Activated naive CD8-positive, alpha-beta T cell treated with anti-CD3 and anti-CD28 coated beads, Interleukin-2, amount 10 ng/mL, durations not matched to agents 7 days and 5 days (primary cell): ENCODE measurements at regions not wholly inside any gene's neighbourhood (a gene's known extent, or its start where the extent isn't known, plus 50 kb on each side); places are given as distances from the start of the nearest gene placed in this dataset.

Source experiments
- ATAC-seq: fragments of 150-1000 bp; cut with Tn5 transposase; one replicate; pipeline ENCODE4 v1.10.0; 2021; ENCODE audit warnings: low read depth, moderate library complexity
- POLR2A ChIA-PET: fragments of 350-600 bp; sonication (Branson Sonifier 250); formaldehyde crosslinking; loops from one replicate; lab custom pipeline; 2021; ENCODE audit warnings: antibody characterized with exemption; lab: Charles Lee
- DNase-seq: peaks from one replicate; pipeline ENCODE4 v3.0.0; 2021
- H3K27ac Mint-ChIP-seq: one replicate; pipeline ENCODE4 v1.8.0; 2022; ENCODE audit warnings: mild to moderate bottlenecking, mixed read lengths
- H3K27me3 Mint-ChIP-seq: one replicate; pipeline ENCODE4 v1.8.0; 2022; ENCODE audit warnings: mild to moderate bottlenecking, moderate library complexity, mixed read lengths
- H3K36me3 Mint-ChIP-seq: one replicate; pipeline ENCODE4 v1.8.0; 2021; ENCODE audit warnings: mild to moderate bottlenecking, mixed read lengths
- H3K4me1 Mint-ChIP-seq: one replicate; pipeline ENCODE4 v1.8.0; 2021; ENCODE audit warnings: mixed read lengths
- H3K4me3 Mint-ChIP-seq: one replicate; pipeline ENCODE4 v1.8.0; 2022; ENCODE audit warnings: mild to moderate bottlenecking, moderate library complexity, mixed read lengths
- H3K9me3 Mint-ChIP-seq: one replicate; pipeline ENCODE4 v1.8.0; 2021; ENCODE audit warnings: mixed read lengths

DNA sequence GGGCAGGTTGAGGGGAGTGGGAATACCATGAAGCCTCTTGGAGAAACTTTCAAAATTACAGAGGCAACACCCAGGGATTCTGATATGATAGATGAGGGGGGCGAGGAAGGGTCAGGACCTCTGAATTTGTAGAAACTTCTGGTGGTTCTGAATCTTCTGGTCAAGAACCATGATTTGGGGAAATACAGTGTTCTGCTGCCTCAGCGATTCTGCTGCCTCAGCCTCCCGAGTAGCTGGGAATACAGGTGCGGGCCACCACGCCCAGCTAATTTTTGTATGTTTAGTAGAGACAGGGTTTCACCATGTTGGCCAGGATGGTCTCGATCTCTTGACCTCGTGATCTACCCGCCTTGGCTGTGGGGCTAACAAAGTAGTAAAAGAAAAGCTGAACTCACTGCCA lies 70.4 kb downstream of the MAGEF1 start:
- ATAC-seq (no peak), DNase-seq (no peak)
- H3K36me3 Mint-ChIP-seq = no peaks in the 10 kb centered on the region
- H3K27ac Mint-ChIP-seq = no peak overlapping the region
- no peaks in the 10 kb centered on the region for H3K27me3 Mint-ChIP-seq
- no peak overlapping the region for H3K4me3 Mint-ChIP-seq
- no peaks in the 10 kb centered on the region for H3K9me3 Mint-ChIP-seq
- POLR2A ChIA-PET = no interaction called here
- peaks cover 1% of the 10 kb centered on the region for H3K4me1 Mint-ChIP-seq

DNA sequence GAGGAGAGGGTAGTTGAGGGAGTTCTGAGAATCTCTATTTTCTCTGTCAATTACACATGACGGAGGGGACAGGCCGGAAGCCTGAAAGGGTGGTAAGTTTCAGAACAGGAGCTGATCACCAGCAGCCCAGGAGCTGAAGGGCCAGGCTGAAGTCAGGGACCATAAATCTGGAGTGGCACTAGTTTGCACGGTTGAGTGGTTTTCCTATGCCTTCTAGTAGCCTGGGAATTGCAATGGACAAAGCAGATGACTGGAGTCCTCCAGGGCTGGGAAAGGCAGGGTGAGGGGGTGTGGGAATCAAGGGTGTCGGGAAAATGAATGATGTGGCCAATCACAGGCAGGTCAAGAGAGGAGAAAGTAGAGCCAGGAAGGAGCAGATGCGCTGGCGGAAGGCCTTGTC lies 72.5 kb downstream of the MAGEF1 start:
- H3K27ac Mint-ChIP-seq = no peak overlapping the region
- no peaks in the 10 kb centered on the region for H3K9me3 Mint-ChIP-seq
- H3K36me3 Mint-ChIP-seq = no peaks in the 10 kb centered on the region
- H3K27me3 Mint-ChIP-seq = no peaks in the 10 kb centered on the region
- peaks cover 1% of the 10 kb centered on the region for H3K4me1 Mint-ChIP-seq
- H3K4me3 Mint-ChIP-seq = no peak overlapping the region
- POLR2A ChIA-PET = no interaction called here
- ATAC-seq (peak; percentile 34), DNase-seq (no peak)

DNA sequence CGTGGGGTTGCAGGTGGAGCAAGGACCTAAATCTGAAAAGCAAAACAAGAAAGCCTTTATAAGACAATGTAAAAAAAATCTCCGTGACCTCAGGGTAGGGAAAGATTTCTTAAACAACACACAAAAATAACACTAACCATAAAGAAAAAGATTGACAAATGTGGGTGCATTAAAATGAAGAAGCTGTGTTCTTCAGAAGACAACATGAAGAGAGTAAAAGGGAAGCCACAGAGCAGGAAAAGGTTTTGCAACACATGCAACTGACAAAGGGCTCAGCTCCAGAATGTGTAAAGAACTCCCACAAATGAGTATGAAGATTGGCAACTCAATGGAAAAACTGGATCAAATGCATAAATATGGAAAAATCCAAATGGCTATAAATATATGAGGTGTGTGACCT lies 74.2 kb downstream of the MAGEF1 start:
- Mint-ChIP-seq H3K4me3 (no peak overlapping the region), H3K36me3 (no peaks in the 10 kb centered on the region), H3K27me3 (no peaks in the 10 kb centered on the region), H3K27ac (no peak overlapping the region), H3K4me1 (peaks cover 1% of the 10 kb centered on the region), H3K9me3 (no peaks in the 10 kb centered on the region)
- POLR2A ChIA-PET = no interaction called here
- DNase-seq = no peak
- ATAC-seq = peak; percentile 27

DNA sequence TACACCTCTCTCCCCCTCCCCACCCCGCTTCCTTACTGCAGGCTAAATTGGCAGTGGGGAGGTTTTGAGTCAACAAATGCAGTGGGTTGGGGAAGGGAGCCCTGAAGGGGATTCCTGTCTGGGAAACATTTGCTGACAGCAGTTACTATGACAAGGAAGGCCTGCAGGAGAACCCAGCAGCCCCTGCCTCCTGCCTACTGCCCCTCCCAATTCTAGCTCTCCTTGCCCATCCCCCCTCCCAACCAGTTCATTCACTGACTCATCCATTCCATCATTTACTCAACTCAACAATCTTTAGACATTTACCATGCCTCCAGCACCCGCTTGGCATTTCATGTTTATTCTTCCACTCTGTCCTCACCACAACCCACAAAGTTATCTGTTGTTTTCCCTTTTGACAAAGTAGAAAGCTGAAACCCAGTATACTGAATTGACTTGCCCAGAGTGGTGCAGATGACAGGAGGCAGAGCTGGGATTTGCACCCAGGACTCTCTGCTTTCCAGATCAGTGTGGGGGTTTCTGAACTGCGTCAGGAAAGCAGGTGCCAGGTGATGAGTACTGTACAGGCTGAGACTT lies 75.0 kb downstream of the MAGEF1 start:
- H3K4me1 Mint-ChIP-seq = peaks cover 1% of the 10 kb centered on the region
- no peaks in the 10 kb centered on the region for H3K9me3 Mint-ChIP-seq
- no peaks in the 10 kb centered on the region for H3K27me3 Mint-ChIP-seq
- POLR2A ChIA-PET = no interaction called here
- peak overlapping the region; percentile 51 for H3K27ac Mint-ChIP-seq
- peak; percentile 48 for ATAC-seq
- no peaks in the 10 kb centered on the region for H3K36me3 Mint-ChIP-seq
- no peak overlapping the region for H3K4me3 Mint-ChIP-seq
- no peak for DNase-seq

DNA sequence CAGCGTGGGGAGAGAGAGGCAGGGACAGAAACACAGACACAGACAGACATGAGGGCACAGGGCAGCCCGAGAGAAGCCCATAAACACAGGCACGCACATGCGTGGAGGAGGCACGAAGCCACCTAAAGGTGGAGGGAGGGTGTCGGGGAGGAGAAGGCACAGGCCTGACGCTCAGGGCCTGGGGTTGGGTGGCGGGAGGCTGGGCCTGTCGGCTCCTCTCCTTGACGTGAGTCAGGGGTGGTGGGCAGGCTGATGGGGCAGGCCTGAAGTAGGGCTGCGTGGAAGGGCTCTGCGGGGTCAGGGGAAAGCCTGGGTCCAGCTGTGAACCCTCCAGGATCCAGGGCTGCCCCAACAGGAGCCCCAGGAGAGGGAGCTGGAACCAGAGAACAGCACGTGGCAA lies 74.2 kb downstream of the EPHB3 start:
- POLR2A ChIA-PET = no interaction called here
- no peaks in the 10 kb centered on the region for H3K36me3 Mint-ChIP-seq
- no peak overlapping the region for H3K4me3 Mint-ChIP-seq
- DNase-seq = no peak
- peak overlapping the region; percentile 8 for H3K27ac Mint-ChIP-seq
- ATAC-seq = no peak
- no peaks in the 10 kb centered on the region for H3K4me1 Mint-ChIP-seq
- H3K9me3 Mint-ChIP-seq = no peaks in the 10 kb centered on the region
- H3K27me3 Mint-ChIP-seq = no peaks in the 10 kb centered on the region

DNA sequence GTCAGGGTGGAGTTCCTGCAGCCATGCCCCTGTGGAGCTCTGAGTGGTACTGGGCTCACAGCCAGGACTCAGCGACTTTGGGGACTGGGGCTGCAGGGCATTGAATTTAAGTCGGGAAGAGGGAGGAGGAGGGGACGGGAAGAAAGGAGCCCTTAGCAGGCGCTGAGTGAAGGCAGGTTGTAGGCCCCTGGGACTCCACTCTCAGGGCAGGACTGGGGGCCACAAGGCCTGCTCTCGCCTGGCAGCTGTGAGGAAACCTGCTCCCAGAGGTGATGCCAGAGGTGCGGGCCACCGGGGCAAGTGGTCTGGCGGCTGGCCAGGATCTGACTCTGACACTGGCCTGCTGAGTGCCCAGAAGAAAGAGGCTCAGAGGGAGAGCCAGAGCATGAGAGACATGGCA lies 73.5 kb downstream of the EPHB3 start:
- Mint-ChIP-seq H3K9me3 (no peaks in the 10 kb centered on the region), H3K36me3 (no peaks in the 10 kb centered on the region), H3K27ac (peak overlapping the region; percentile 8), H3K27me3 (no peaks in the 10 kb centered on the region), H3K4me3 (no peak overlapping the region), H3K4me1 (no peaks in the 10 kb centered on the region)
- ATAC-seq (no peak), DNase-seq (no peak)
- POLR2A ChIA-PET = no interaction called here

DNA sequence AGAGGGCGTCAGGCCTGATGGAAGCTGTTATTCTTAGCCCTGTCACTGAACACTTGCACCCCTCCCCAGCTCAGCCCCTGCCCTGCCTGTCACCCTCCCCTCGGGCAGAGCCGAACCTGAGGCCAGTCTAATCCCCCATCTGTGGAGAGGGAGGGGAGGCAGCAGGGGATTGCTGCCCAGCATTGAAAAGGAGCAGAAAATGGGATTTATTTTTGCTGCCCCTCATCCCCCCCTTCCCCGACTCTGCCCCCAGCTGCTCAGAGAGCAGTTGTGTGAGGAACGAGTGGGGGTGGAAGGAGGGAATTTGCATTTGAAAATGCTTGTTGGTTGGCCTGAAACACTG lies 71.6 kb downstream of the EPHB3 start:
- Mint-ChIP-seq H3K4me3 (no peak overlapping the region), H3K27me3 (no peaks in the 10 kb centered on the region), H3K27ac (no peak overlapping the region), H3K36me3 (no peaks in the 10 kb centered on the region), H3K9me3 (no peaks in the 10 kb centered on the region), H3K4me1 (no peaks in the 10 kb centered on the region)
- DNase-seq (no peak), ATAC-seq (no peak)
- POLR2A ChIA-PET = no interaction called here

DNA sequence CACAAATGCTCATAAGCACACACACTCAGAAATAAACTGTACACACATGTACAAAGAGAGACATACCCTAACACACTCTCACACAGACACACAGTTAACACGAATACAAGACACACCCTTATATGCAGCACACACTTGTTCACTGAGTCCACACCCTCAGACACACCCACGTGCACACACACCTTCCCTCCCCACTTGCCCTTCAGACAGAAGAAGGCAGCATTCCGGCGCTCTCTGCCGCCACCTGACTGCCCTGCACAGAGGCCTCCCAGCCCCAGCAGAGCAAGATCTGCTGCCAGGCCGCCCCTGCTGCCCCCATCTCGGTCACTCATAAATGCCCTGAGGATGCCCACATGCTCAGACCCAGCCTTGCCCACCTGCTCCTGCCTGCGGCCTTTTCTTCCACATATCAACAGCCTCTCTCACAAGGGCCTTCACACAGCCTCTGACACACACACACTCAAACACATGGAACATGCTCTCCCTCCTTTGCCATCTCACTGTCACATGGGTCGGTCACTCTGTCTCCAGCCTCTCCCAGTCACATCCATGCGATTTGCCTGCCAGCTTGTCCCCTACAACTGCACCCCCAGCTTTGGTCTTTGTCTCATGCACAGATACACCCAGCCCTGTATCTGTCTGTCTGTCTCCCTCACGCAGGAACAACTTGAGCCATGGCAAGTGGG lies 71.1 kb downstream of the EPHB3 start:
- ATAC-seq (no peak), DNase-seq (no peak)
- POLR2A ChIA-PET = no interaction called here
- Mint-ChIP-seq H3K27me3 (no peaks in the 10 kb centered on the region), H3K9me3 (no peaks in the 10 kb centered on the region), H3K4me3 (no peak overlapping the region), H3K27ac (no peak overlapping the region), H3K4me1 (no peaks in the 10 kb centered on the region), H3K36me3 (no peaks in the 10 kb centered on the region)
